ENCODE measurements at regions not wholly inside any gene's neighbourhood (a gene's known extent, or its start where the extent isn't known, plus 50 kb on each side); places are given as distances from the start of the nearest gene placed in this dataset.

- no peak for DNase-seq (ENCODE audit: low spot score)
Observed at GRCh38 chr5:89407054-89407453, 524.1 kb upstream of the MEF2C start.

- no peak for DNase-seq (ENCODE audit: low spot score)
Observed at GRCh38 chr5:89401659-89402058, 518.7 kb upstream of the MEF2C start.

- DNase-seq (ENCODE audit: low spot score), result no peak
Observed at GRCh38 chr5:89401012-89401411, 518.0 kb upstream of the MEF2C start.

GRCh38 chr5:89399548-89399947 is 516.6 kb upstream of the MEF2C start:
- peak; percentile 6 for DNase-seq (ENCODE audit: low spot score)

GRCh38 chr5:89397096-89397495 is 514.1 kb upstream of the MEF2C start:
- DNase-seq (ENCODE audit: low spot score), result no peak

GRCh38 chr5:89396278-89396954 is 513.4 kb upstream of the MEF2C start:
- DNase-seq (ENCODE audit: low spot score), result no peak

GRCh38 chr5:89395111-89395510 is 512.1 kb upstream of the MEF2C start:
- DNase-seq (ENCODE audit: low spot score), result no peak

GRCh38 chr5:89388872-89389271 is 505.9 kb upstream of the MEF2C start:
- DNase-seq (ENCODE audit: low spot score), result no peak

- no peak for DNase-seq (ENCODE audit: low spot score)
Observed at GRCh38 chr5:89384391-89384790, 501.4 kb upstream of the MEF2C start.

GRCh38 chr5:89380635-89381034 is 497.7 kb upstream of the MEF2C start:
- no peak for DNase-seq (ENCODE audit: low spot score)

GRCh38 chr5:89377767-89378455 is 494.9 kb upstream of the MEF2C start:
- DNase-seq (ENCODE audit: low spot score), result no peak

GRCh38 chr5:89374818-89375521 is 492.0 kb upstream of the MEF2C start:
- no peak for DNase-seq (ENCODE audit: low spot score)

- DNase-seq (ENCODE audit: low spot score), result no peak
Observed at GRCh38 chr5:89374144-89374784, 491.3 kb upstream of the MEF2C start.

- no peak for DNase-seq (ENCODE audit: low spot score)
Observed at GRCh38 chr5:89372176-89372575, 489.2 kb upstream of the MEF2C start.

- no peak for DNase-seq (ENCODE audit: low spot score)
Observed at GRCh38 chr5:89371646-89372045, 488.7 kb upstream of the MEF2C start.

- DNase-seq (ENCODE audit: low spot score), result no peak
Observed at GRCh38 chr5:89359046-89359445, 476.1 kb upstream of the MEF2C start.

- no peak for DNase-seq (ENCODE audit: low spot score)
Observed at GRCh38 chr5:89353837-89354551, 471.0 kb upstream of the MEF2C start.

GRCh38 chr5:89351975-89352374 is 469.0 kb upstream of the MEF2C start:
- no peak for DNase-seq (ENCODE audit: low spot score)

GRCh38 chr5:89351222-89351621 is 468.2 kb upstream of the MEF2C start:
- DNase-seq (ENCODE audit: low spot score), result no peak

GRCh38 chr5:89350684-89351083 is 467.7 kb upstream of the MEF2C start:
- DNase-seq (ENCODE audit: low spot score), result no peak

- no peak for DNase-seq (ENCODE audit: low spot score)
Observed at GRCh38 chr5:89349246-89349980, 466.4 kb upstream of the MEF2C start.

Data from COLO829 (cell line).